Activated T-cell treated with anti-CD3 and anti-CD28 coated beads, Interleukin-2, amount 50 U/mL, for 24 hours (primary cell): ENCODE measurements at regions not wholly inside any gene's neighbourhood (a gene's known extent, or its start where the extent isn't known, plus 50 kb on each side); places are given as distances from the start of the nearest gene placed in this dataset.

Source experiments
- DNase-seq: peaks from one replicate; pipeline ENCODE4 v3.0.0-alpha.2; 2020
- H3K27ac Mint-ChIP-seq: 2 replicates; pipeline ENCODE4 v1.8.0; 2020; ENCODE audit warnings: mild to moderate bottlenecking, mixed read lengths
- H3K27me3 Mint-ChIP-seq: 2 replicates; pipeline ENCODE4 v1.8.0; 2020; ENCODE audit warnings: mixed read lengths
- H3K36me3 Mint-ChIP-seq: 2 replicates; pipeline ENCODE4 v1.8.0; 2020; ENCODE audit warnings: low read depth, mixed read lengths
- H3K4me1 Mint-ChIP-seq: 2 replicates; pipeline ENCODE4 v1.8.0; 2020; ENCODE audit warnings: low read depth, mixed read lengths
- H3K4me3 Mint-ChIP-seq: 2 replicates; pipeline ENCODE4 v1.8.0; 2020; ENCODE audit warnings: mild to moderate bottlenecking, moderate library complexity, mixed read lengths
- H3K9me3 Mint-ChIP-seq: 2 replicates; pipeline ENCODE4 v1.8.0; 2020; ENCODE audit warnings: mixed read lengths

DNA sequence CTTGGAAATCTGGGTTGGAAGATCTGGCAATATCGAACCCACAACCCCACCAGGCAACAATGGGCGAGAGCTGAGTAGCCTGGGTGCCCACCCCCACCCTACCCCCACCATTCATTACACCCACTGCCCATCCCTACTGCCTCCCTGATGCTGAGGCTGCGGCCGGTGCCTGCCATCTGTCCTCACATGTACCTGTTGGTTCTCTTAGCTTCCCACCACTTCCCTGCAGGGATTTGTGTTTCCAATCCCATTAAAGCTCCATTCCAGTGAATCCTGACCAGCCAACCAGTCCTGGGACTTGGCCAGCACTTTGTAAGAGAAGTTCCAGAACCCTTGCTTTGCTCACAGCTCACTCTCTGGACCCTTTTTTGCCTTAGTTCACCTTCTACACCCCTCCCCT, 163.0 kb upstream of the SH3BP4 start:
- no peak overlapping the region for H3K27ac Mint-ChIP-seq
- peaks cover 23% of the 10 kb centered on the region for H3K27me3 Mint-ChIP-seq
- no peaks in the 10 kb centered on the region for H3K4me1 Mint-ChIP-seq
- DNase-seq: no peak
- H3K4me3 Mint-ChIP-seq: no peak overlapping the region
- H3K9me3 Mint-ChIP-seq: peaks cover 7% of the 10 kb centered on the region
- no peaks in the 10 kb centered on the region for H3K36me3 Mint-ChIP-seq

DNA sequence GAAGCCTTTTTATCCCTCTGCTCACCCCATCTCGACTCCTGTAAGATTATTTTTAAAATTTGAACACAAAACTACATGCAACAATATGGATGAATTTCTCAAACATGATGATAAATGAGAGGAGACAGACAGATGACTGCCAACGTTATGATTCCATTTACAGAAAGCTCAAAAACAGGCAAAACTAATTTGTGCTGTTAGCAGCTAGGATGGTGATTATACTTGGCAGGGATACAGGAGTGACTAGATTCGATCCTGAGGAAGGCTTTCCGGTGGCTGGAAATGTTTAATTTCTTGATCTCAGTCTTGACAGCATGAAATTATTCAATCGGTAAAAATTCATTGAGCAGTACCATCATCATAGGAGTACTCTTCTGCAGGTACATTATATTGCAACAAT, 163.4 kb upstream of the SH3BP4 start:
- H3K4me3 Mint-ChIP-seq: no peak overlapping the region
- H3K4me1 Mint-ChIP-seq: no peaks in the 10 kb centered on the region
- H3K36me3 Mint-ChIP-seq: no peaks in the 10 kb centered on the region
- peaks cover 11% of the 10 kb centered on the region for H3K9me3 Mint-ChIP-seq
- H3K27me3 Mint-ChIP-seq: peaks cover 23% of the 10 kb centered on the region
- no peak for DNase-seq
- H3K27ac Mint-ChIP-seq: no peak overlapping the region

DNA sequence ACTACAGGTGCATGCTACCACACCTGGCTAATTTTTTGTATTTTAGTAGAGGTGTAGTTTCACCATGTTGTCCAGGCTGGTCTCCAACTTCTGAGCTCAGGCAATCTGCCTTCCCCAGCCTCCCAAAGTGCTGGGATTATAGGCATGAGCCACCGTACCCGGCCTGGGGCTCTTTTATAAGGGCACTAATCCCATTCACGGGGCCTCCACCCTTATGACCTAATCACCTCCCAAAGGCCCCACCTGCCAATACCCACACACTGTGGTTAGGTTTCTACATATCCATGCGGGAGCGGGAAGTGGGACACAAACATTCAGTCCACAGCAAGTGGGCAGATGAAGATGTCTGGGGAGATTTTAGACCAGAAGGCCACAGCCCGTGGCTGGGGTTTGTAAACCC, 164.7 kb upstream of the SH3BP4 start:
- peaks cover 22% of the 10 kb centered on the region for H3K9me3 Mint-ChIP-seq
- no peak for DNase-seq
- H3K27ac Mint-ChIP-seq: no peak overlapping the region
- no peaks in the 10 kb centered on the region for H3K4me1 Mint-ChIP-seq
- H3K27me3 Mint-ChIP-seq: peaks cover 23% of the 10 kb centered on the region
- H3K36me3 Mint-ChIP-seq: no peaks in the 10 kb centered on the region
- no peak overlapping the region for H3K4me3 Mint-ChIP-seq

DNA sequence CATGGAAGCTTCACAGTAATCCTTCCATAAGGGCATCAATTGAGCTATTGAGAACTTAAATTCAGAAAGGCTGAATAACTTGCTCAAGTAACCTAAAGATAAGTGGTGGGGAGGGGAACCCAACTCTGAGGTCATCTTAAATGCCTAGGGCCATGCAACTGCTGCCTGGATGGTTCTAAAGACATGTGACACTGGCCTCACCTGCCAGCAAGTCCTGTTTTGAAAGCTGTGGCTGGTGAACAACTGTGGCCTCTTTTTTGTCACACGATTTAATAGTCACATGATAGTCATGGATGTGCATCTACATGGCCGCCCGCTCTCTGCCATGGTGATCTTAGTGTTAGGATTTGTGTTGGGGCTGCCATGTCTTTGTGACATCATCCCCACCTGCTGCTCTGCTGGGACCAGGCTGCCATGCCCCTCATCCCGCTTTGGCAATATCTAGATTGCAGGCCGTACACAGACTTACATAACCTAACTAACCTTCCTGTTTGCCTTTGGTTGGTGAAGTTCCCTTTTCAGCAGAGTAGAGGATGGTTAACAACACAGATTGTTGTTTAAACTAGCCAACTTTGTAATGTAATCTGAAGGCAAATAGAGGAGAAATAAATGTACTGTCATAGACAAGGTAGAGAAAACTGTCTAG, 177.9 kb upstream of the SH3BP4 start:
- no peak for DNase-seq
- H3K36me3 Mint-ChIP-seq: no peaks in the 10 kb centered on the region
- H3K4me3 Mint-ChIP-seq: no peak overlapping the region
- no peaks in the 10 kb centered on the region for H3K4me1 Mint-ChIP-seq
- H3K9me3 Mint-ChIP-seq: no peaks in the 10 kb centered on the region
- no peak overlapping the region for H3K27ac Mint-ChIP-seq
- peaks cover 48% of the 10 kb centered on the region for H3K27me3 Mint-ChIP-seq

DNA sequence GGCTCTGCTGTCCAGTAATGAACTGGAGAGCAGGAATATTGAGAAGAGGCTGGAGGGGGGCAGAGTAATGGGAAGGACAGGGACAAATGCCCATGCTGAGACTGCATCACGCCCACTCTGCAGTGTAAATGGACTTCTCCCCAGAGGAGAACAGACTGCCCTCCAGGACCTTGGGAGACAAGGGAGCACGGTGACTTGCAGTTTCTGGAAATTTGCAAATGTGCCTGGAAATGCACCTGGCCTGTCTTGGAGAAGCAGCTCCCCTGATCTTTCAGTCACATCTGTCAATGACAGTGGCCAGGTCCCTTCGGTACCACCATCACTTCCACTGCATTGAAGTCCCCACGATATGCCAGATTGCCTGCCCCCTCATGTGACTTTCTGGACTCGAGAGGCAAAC, 178.7 kb upstream of the SH3BP4 start:
- H3K9me3 Mint-ChIP-seq: no peaks in the 10 kb centered on the region
- H3K27me3 Mint-ChIP-seq: peaks cover 51% of the 10 kb centered on the region
- no peak overlapping the region for H3K4me3 Mint-ChIP-seq
- no peak for DNase-seq
- H3K27ac Mint-ChIP-seq: no peak overlapping the region
- no peaks in the 10 kb centered on the region for H3K36me3 Mint-ChIP-seq
- H3K4me1 Mint-ChIP-seq: no peaks in the 10 kb centered on the region

DNA sequence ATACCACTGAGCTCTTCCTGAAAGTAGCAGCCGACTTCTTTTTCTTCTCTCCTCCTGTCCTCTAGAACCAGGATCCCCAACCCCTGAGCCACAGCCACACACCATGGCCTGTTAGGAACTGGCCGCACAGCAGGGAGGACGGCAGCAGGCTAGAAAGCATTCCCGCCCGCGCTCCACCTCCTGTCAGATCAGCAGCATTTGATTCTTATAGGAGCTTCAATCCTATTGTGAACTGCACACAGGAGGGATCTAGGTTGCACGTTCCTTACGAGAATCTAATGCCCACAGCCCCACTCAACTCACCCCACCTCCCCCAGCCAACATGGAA, 179.1 kb upstream of the SH3BP4 start:
- no peak overlapping the region for H3K27ac Mint-ChIP-seq
- DNase-seq: no peak
- peaks cover 52% of the 10 kb centered on the region for H3K27me3 Mint-ChIP-seq
- no peaks in the 10 kb centered on the region for H3K36me3 Mint-ChIP-seq
- no peaks in the 10 kb centered on the region for H3K4me1 Mint-ChIP-seq
- no peaks in the 10 kb centered on the region for H3K9me3 Mint-ChIP-seq
- H3K4me3 Mint-ChIP-seq: no peak overlapping the region

DNA sequence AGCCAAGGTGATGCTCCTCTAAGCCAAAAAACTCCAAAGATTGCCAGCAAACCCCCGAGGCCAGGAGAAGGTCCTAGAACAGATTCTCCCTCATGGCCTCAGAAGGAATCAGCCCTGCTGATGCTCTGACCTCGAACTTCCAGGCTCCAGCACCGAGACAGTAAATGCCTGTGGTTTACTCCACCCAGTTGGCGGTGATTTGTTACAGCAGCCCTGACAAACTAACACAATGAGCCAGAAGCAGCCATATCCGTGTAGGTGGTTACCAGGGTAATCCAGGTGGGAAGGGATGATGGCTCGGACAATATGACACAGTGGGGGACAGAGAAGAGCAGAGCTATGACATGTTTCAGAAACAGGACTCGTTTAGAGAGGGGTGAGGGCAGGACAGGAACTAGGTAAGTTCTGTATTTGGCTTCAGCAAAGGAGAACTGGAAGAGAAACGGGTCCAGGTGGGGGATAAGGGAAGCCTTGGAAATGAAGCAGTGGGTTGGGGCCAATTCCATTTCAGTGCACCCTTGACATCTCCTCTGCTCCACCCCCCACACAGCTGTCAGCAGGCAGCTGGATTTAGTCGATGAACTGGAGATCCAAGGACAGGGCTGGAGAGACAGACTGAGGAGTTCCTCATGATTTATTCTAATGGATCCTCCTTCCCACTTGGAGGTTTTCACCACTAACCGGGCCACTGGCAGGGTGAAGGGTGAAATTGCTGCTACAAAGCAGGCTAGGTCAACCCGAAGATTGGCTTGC, 179.7 kb upstream of the SH3BP4 start:
- no peak overlapping the region for H3K4me3 Mint-ChIP-seq
- DNase-seq: no peak
- peaks cover 52% of the 10 kb centered on the region for H3K27me3 Mint-ChIP-seq
- H3K4me1 Mint-ChIP-seq: no peaks in the 10 kb centered on the region
- no peaks in the 10 kb centered on the region for H3K36me3 Mint-ChIP-seq
- no peaks in the 10 kb centered on the region for H3K9me3 Mint-ChIP-seq
- H3K27ac Mint-ChIP-seq: no peak overlapping the region

DNA sequence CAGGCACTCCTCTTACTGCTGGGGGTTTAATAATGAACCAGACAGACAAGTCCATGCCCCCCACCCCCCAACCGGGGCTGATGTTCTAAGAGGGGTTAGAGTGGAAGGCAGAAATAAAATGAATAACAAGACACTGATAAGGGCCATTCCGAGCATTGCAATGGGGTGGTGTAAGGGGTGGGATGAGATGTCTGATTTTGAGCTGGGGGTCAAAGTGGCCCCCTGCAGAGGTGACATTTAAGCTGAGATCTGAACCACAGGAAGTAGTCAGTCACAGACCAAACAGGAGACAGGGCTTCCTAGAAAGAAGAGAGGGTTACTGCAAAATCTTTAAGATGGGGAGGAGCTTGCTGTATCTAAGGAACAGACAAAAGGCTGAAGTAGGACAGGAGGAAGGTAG, 180.6 kb upstream of the SH3BP4 start:
- Mint-ChIP-seq H3K4me3 (no peak overlapping the region), H3K36me3 (no peaks in the 10 kb centered on the region), H3K27me3 (peaks cover 55% of the 10 kb centered on the region), H3K4me1 (no peaks in the 10 kb centered on the region), H3K27ac (no peak overlapping the region), H3K9me3 (no peaks in the 10 kb centered on the region)
- no peak for DNase-seq

DNA sequence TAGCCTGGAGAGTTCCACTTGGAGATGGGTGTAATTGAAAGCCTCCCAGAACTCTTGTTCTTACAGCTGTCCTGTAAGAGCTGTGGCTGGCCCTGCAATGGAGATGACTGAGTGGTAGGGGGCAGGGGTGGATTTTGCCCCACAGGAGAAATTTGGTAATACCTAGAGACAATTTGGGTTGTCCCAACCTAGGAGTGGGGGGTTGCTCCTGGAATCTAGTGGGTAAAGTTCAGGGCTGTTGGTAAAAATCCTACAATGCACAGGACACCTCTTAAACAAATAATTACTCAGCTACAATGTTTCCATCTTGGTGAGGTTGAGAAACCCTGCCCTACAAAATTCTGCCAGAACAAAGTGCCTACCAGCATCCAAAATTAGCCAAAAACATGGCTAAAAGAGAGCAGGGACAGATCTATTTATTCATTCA, 181.1 kb upstream of the SH3BP4 start:
- H3K9me3 Mint-ChIP-seq: no peaks in the 10 kb centered on the region
- H3K27ac Mint-ChIP-seq: no peak overlapping the region
- H3K27me3 Mint-ChIP-seq: peaks cover 54% of the 10 kb centered on the region
- no peaks in the 10 kb centered on the region for H3K4me1 Mint-ChIP-seq
- no peak for DNase-seq
- no peaks in the 10 kb centered on the region for H3K36me3 Mint-ChIP-seq
- no peak overlapping the region for H3K4me3 Mint-ChIP-seq

DNA sequence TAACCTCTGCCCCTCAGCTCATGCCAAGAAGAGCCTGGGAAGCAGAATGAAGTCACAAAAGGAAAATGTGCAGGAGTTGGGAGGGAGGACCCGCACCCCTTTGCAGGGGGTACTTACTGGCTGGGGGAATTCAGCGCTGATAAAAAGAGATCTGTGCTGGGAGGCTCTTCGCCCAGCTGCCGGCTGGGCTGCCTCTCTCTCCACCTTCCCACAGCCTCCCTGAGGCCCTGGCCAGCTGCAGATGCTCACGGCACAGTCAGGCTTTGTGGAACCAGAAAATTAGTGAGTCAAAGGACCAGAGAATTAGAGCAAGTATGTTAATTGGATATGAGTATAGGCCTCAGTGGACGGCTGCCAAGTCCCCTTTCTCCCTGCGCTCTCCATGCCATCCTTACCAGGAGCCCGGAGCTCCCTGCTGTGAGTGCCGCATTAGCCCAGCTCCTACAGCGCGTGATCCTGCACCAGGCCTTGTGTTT, 181.7 kb upstream of the SH3BP4 start:
- Mint-ChIP-seq H3K4me3 (no peak overlapping the region), H3K4me1 (no peaks in the 10 kb centered on the region), H3K9me3 (no peaks in the 10 kb centered on the region), H3K27me3 (peaks cover 55% of the 10 kb centered on the region), H3K36me3 (no peaks in the 10 kb centered on the region), H3K27ac (no peak overlapping the region)
- no peak for DNase-seq

DNA sequence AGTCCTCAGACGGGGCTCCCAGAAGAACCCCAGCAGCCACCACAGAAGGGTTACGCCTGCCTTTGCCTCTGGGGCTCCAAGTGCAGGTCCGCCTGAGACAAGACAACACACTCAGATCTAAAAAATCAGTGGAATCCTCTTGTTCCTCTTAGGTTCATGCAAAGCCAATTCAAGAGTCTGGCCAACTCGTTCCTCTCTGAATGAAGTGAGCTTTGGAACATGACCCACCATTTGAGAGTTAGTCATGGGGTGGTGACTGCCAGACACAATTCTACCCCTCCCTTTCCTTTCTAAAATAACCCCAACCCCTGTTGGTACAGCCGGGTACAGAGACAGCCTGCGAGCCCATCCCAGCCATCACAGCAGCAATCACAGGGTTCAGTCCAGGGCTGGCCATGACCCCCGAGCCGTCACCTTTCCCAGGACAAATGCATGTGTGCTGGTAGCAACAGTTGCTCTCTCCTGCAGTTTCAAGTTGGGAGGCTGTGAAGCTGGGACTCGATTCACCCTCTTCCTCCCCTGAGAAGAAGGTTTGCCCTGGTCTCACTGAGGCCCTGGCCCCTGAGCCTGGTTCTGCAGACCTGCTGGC, 183.1 kb upstream of the SH3BP4 start:
- Mint-ChIP-seq H3K27ac (no peak overlapping the region), H3K36me3 (no peaks in the 10 kb centered on the region), H3K4me1 (no peaks in the 10 kb centered on the region), H3K9me3 (no peaks in the 10 kb centered on the region), H3K4me3 (no peak overlapping the region), H3K27me3 (peaks cover 51% of the 10 kb centered on the region)
- no peak for DNase-seq

DNA sequence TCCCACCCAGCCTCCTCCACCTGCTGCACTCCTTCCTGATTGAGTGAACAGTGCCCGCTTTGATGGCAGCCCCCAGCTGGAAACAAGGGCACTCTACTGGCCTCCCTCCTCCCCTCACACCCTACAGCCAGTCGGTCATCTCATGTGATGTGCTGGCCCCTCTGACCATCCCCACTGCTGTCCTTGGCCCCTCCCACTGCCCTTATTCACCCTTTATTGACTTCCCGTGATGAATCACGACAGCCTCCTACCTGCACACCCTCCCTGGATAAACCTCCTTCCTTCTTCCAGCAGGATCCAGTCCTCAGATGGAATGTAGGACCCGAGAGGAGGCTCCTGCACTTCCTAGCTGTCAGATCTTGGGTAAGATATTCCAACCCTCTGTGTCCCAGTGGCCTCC, 186.5 kb upstream of the SH3BP4 start:
- no peak for DNase-seq
- H3K4me1 Mint-ChIP-seq: no peaks in the 10 kb centered on the region
- H3K9me3 Mint-ChIP-seq: no peaks in the 10 kb centered on the region
- H3K27ac Mint-ChIP-seq: no peak overlapping the region
- no peak overlapping the region for H3K4me3 Mint-ChIP-seq
- peaks cover 35% of the 10 kb centered on the region for H3K27me3 Mint-ChIP-seq
- H3K36me3 Mint-ChIP-seq: no peaks in the 10 kb centered on the region

DNA sequence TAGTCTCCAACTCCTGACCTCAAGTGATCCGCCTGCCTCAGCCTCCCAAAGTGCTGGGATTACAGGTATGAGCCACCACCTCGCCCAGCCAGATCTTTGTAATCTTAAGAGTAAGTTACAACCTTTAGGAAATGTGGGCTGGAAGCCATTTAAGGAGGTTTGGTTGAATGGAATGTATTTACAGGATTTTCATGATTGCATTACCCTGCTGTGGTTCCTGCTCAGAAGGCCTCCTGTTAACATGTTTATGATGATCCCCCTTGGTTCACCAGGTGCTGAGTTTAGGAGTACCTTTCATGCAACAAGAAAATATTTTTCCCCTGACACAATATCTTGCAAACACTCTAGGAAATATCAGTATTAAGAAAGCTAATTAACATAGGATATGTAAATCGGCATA, 187.4 kb upstream of the SH3BP4 start:
- H3K36me3 Mint-ChIP-seq: no peaks in the 10 kb centered on the region
- peaks cover 34% of the 10 kb centered on the region for H3K27me3 Mint-ChIP-seq
- no peak for DNase-seq
- H3K4me3 Mint-ChIP-seq: no peak overlapping the region
- no peaks in the 10 kb centered on the region for H3K9me3 Mint-ChIP-seq
- H3K4me1 Mint-ChIP-seq: no peaks in the 10 kb centered on the region
- H3K27ac Mint-ChIP-seq: no peak overlapping the region

DNA sequence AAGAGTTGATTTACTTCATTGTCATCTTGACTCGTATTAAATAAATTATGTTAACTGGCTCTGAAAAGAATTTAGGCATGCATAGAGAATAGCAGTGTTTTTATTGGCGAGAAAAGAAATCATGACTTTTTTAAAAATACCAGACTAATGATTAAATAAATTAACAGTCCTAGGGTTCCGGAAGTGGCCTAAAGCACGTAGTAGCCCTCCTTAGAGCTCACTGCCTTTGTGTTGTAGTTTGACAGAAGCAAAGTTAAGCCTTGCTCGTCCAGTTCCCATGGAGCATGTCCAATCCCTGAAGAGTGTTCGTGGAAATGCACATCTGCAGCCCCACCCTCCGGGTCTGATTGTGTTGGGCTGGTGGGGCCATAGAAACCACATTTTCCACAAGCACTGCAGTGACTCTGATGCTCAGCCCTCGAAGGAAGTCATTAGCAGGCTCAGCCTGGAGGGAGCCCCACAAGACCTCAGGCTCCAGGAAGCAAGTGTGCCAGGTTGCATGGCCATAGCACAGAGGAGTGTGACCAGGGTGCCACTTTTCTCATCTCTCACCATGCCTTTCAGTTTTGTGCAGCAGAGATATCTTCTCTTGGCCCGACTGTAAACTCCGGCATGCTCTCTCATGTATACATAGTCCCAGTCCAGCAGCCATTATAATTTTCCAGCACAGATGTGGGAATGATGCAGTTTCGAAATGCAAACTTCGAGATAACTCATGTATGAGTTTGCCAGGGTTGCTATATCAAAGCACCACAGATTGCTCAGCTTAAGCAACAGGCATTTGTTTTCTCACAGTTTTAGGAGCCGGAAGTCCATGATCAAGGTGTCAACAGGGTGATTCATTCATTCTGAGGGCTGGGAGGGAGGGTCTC, 188.6 kb upstream of the SH3BP4 start:
- H3K9me3 Mint-ChIP-seq: no peaks in the 10 kb centered on the region
- peaks cover 43% of the 10 kb centered on the region for H3K27me3 Mint-ChIP-seq
- no peak overlapping the region for H3K4me3 Mint-ChIP-seq
- DNase-seq: no peak
- no peaks in the 10 kb centered on the region for H3K36me3 Mint-ChIP-seq
- no peaks in the 10 kb centered on the region for H3K4me1 Mint-ChIP-seq
- H3K27ac Mint-ChIP-seq: no peak overlapping the region
